ENCODE measurements at regions not wholly inside any gene's neighbourhood (a gene's known extent, or its start where the extent isn't known, plus 50 kb on each side); places are given as distances from the start of the nearest gene placed in this dataset.

DNA sequence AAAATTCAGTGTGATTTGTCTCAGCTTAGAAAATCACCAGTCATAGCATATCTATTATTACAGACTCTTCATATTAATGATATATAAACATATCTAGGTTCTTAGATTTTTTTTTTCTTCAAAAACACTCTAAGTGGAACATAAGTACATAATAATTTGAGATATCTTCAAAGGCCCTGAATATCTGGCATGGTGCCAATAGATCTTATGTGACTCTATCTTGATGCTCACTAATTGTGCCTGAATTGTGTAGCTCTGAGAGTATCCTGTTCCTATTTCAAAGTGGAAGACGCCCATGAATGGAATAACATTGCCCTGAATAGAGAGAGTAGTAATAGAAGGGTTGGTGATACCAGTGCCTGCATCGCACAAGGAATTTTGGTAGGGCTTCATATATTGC lies 1312.7 kb upstream of the USP15 start:
- CTCF ChIA-PET, result no interaction called here
- intact Hi-C loops (cut with DNase I, micrococcal nuclease), result no loop called here
- H3K27ac ChIP-seq (ENCODE audit: low read depth in 1 of 2, low read length in 2 of 2), result no peak overlapping the region
- no peaks in the 10 kb centered on the region for H3K4me1 ChIP-seq (ENCODE audit: insufficient read depth, low read length)
- H3K9me3 ChIP-seq (ENCODE audit: control insufficient read depth in 1 of 2, insufficient read depth in 1 of 2, low read length in 2 of 2), result no peaks in the 10 kb centered on the region
- Mint-ChIP-seq H3K4me3 (no peak overlapping the region), H3K36me3 (ENCODE audit: low read depth) (no peaks in the 10 kb centered on the region), H3K27ac (no peak overlapping the region), H3K9me3 (no peaks in the 10 kb centered on the region), H3K27me3 (no peaks in the 10 kb centered on the region), H3K4me1 (ENCODE audit: low read depth) (no peaks in the 10 kb centered on the region)
- H3K36me3 ChIP-seq (ENCODE audit: insufficient read depth, low read length), result no peaks in the 10 kb centered on the region
- POLR2A ChIA-PET, result no interaction called here
- ATAC-seq (ENCODE audit: poor library complexity) (no peak), DNase-seq (no peak)
- no peaks in the 10 kb centered on the region for H3K27me3 ChIP-seq (ENCODE audit: control insufficient read depth in 1 of 2, insufficient read depth in 2 of 2, low read length in 2 of 2)
- TF ChIP-seq, protein P1, sequence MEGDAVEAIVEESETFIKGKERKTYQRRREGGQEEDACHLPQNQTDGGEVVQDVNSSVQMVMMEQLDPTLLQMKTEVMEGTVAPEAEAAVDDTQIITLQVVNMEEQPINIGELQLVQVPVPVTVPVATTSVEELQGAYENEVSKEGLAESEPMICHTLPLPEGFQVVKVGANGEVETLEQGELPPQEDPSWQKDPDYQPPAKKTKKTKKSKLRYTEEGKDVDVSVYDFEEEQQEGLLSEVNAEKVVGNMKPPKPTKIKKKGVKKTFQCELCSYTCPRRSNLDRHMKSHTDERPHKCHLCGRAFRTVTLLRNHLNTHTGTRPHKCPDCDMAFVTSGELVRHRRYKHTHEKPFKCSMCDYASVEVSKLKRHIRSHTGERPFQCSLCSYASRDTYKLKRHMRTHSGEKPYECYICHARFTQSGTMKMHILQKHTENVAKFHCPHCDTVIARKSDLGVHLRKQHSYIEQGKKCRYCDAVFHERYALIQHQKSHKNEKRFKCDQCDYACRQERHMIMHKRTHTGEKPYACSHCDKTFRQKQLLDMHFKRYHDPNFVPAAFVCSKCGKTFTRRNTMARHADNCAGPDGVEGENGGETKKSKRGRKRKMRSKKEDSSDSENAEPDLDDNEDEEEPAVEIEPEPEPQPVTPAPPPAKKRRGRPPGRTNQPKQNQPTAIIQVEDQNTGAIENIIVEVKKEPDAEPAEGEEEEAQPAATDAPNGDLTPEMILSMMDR (IDR thresholded peaks at IDR 0.05), result no peak
- no peak overlapping the region for H3K4me3 ChIP-seq (ENCODE audit: low read length)

DNA sequence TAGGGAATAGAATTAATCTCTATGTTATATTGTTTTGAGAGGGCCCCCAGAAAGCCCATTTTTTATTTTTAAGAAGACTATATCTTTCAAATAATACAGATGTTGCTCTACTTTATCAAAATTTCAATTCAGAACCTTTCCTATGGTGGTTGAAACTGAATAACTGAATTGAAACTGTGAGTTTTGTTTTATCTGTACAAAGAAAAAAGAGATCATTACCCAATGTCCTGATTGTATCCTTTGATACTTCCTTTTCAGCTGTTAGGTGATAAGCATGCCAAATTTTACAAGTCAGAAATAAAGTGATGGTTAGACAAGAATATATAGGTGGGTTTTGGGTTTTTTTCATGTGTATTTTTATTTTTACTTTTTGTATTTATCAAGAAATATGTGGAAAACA lies 1293.1 kb upstream of the USP15 start:
- Mint-ChIP-seq H3K9me3 (peaks cover 9% of the 10 kb centered on the region), H3K36me3 (ENCODE audit: low read depth) (no peaks in the 10 kb centered on the region), H3K27me3 (no peaks in the 10 kb centered on the region), H3K4me1 (ENCODE audit: low read depth) (no peaks in the 10 kb centered on the region), H3K4me3 (no peak overlapping the region), H3K27ac (no peak overlapping the region)
- DNase-seq (no peak), ATAC-seq (ENCODE audit: poor library complexity) (no peak)
- intact Hi-C loops (cut with DNase I, micrococcal nuclease), result no loop called here
- no peaks in the 10 kb centered on the region for H3K4me1 ChIP-seq (ENCODE audit: insufficient read depth, low read length)
- no peak overlapping the region for H3K27ac ChIP-seq (ENCODE audit: low read depth in 1 of 2, low read length in 2 of 2)
- no peak overlapping the region for H3K4me3 ChIP-seq (ENCODE audit: low read length)
- no peaks in the 10 kb centered on the region for H3K27me3 ChIP-seq (ENCODE audit: control insufficient read depth in 1 of 2, insufficient read depth in 2 of 2, low read length in 2 of 2)
- TF ChIP-seq, protein P1 (IDR thresholded peaks at IDR 0.05), result no peak
- CTCF ChIA-PET, result no interaction called here
- POLR2A ChIA-PET, result no interaction called here
- H3K36me3 ChIP-seq (ENCODE audit: insufficient read depth, low read length), result no peaks in the 10 kb centered on the region
- H3K9me3 ChIP-seq (ENCODE audit: control insufficient read depth in 1 of 2, insufficient read depth in 1 of 2, low read length in 2 of 2), result no peaks in the 10 kb centered on the region

DNA sequence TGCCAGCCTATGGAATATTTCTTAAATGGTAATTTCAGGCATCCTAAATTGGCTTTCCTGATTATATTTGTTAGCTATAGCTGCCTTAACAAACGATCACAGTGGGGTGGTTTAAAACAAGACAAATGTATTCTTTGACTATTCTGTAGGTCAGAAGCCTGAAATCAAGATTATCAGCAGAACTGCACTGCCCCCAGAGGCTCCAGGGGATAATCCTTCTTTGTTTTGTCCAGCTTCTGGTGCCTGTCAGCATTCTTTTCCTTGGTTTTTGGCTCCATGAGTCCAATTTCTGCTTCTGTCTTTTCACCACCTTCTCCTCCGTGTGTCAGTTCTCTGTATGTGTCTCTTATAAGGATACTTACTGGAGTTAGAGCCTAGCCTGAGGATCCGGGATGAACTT lies 1282.2 kb upstream of the USP15 start:
- H3K27ac ChIP-seq (ENCODE audit: low read depth in 1 of 2, low read length in 2 of 2), result no peak overlapping the region
- no peak for DNase-seq
- H3K4me1 Mint-ChIP-seq (ENCODE audit: low read depth), result no peaks in the 10 kb centered on the region
- no peak overlapping the region for H3K4me3 ChIP-seq (ENCODE audit: low read length)
- no peaks in the 10 kb centered on the region for H3K36me3 Mint-ChIP-seq (ENCODE audit: low read depth)
- no peaks in the 10 kb centered on the region for H3K36me3 ChIP-seq (ENCODE audit: insufficient read depth, low read length)
- no peaks in the 10 kb centered on the region for H3K27me3 ChIP-seq (ENCODE audit: control insufficient read depth in 1 of 2, insufficient read depth in 2 of 2, low read length in 2 of 2)
- H3K27me3 Mint-ChIP-seq, result no peaks in the 10 kb centered on the region
- H3K9me3 Mint-ChIP-seq, result peaks cover 7% of the 10 kb centered on the region
- intact Hi-C loops (cut with DNase I, micrococcal nuclease), result no loop called here
- ChIA-PET CTCF (no interaction called here), POLR2A (no interaction called here)
- ATAC-seq (ENCODE audit: poor library complexity), result no peak
- peaks cover 0 to 4% of the 10 kb centered on the region in 2 experiments for H3K9me3 ChIP-seq (ENCODE audit: control insufficient read depth in 1 of 2, insufficient read depth in 1 of 2, low read length in 2 of 2)
- no peak overlapping the region for H3K27ac Mint-ChIP-seq
- no peaks in the 10 kb centered on the region for H3K4me1 ChIP-seq (ENCODE audit: insufficient read depth, low read length)
- TF ChIP-seq, protein P1 (IDR thresholded peaks at IDR 0.05), result no peak
- no peak overlapping the region for H3K4me3 Mint-ChIP-seq
